Calu3 (cell line): ENCODE measurements at regions not wholly inside any gene's neighbourhood (a gene's known extent, or its start where the extent isn't known, plus 50 kb on each side); places are given as distances from the start of the nearest gene placed in this dataset.
"Not testable (repeated sequence)": the region's sequence is repeated elsewhere in the genome, so short reads cannot be mapped to it uniquely, and the experiment has no call there.

Experiments used
- BruUV-seq: library from RNA; stranded (reverse); fragments of 400-500 nt; replicated peaks from 2 replicates; lab custom pipeline; 2021; lab: Mats Ljungman, UMichigan
- CTCF ChIA-PET: fragments of 300-600 bp; sonication (Branson Sonifier 250); formaldehyde crosslinking; loops from one replicate; lab custom pipeline; 2022; ENCODE audit warnings: antibody characterized with exemption; lab: Charles Lee
- DNase-seq: peaks from one replicate; pipeline ENCODE4 v3.0.0; 2022
- H3K27ac Mint-ChIP-seq: one replicate; pipeline ENCODE4 v1.8.0; 2022; ENCODE audit warnings: mixed read lengths; ENCODE audit not compliant: unreplicated experiment
- H3K27me3 Mint-ChIP-seq: one replicate; pipeline ENCODE4 v1.8.0; 2022; ENCODE audit warnings: mixed read lengths; ENCODE audit not compliant: unreplicated experiment
- H3K36me3 Mint-ChIP-seq: one replicate; pipeline ENCODE4 v1.8.0; 2022; ENCODE audit warnings: mild to moderate bottlenecking, moderate library complexity, mixed read lengths; ENCODE audit not compliant: insufficient read depth, unreplicated experiment
- H3K4me1 Mint-ChIP-seq: one replicate; pipeline ENCODE4 v1.8.0; 2022; ENCODE audit warnings: mild to moderate bottlenecking, low read depth, mixed read lengths; ENCODE audit not compliant: unreplicated experiment
- H3K4me3 Mint-ChIP-seq: one replicate; pipeline ENCODE4 v1.8.0; 2022; ENCODE audit warnings: mild to moderate bottlenecking, low read depth, moderate library complexity, mixed read lengths; ENCODE audit not compliant: unreplicated experiment
- H3K9me3 Mint-ChIP-seq: one replicate; pipeline ENCODE4 v1.8.0; 2022; ENCODE audit warnings: low read depth, mixed read lengths; ENCODE audit not compliant: unreplicated experiment
- CTCF ChIP-seq: fragments of 200-600 bp; IDR thresholded peaks from one replicate; pipeline ENCODE4 v1.8.0; 2022; ENCODE audit warnings: antibody characterized with exemption; ENCODE audit not compliant: unreplicated experiment
- intact Hi-C: fragments of 100-400 bp; cut with micrococcal nuclease; formaldehyde crosslinking; loops from one replicate; pipeline ENCODE4 v1.10.0; 2022; ENCODE audit not compliant: unreplicated experiment

- H3K9me3 Mint-ChIP-seq = peaks cover 6% of the 10 kb centered on the region
These were observed 265.1 kb upstream of the DAB2 start for GRCh38 chr5:39689919-39690318.

DNA sequence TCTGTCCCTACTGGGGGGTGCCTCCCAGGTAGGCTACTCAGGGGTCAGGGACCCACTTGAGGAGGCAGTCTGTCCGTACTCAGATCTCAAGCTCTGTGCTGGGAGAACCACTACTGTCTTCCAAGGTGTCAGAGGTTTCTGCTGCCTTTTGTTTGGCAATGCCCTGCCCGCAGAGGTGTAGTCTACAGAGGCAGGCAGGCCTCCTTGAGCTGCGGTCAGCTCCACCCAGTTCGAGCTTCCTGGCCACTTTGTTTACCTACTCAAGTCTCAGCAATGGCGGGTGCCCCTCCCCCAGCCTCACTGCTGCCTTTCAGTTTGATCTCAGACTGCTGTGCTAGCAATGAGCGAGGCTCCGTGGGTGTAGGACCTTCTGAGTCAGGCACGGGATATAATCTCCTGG, 263.1 kb upstream of the DAB2 start:
- H3K9me3 Mint-ChIP-seq, H3K36me3 Mint-ChIP-seq, H3K27ac Mint-ChIP-seq, intact Hi-C loops, H3K4me3 Mint-ChIP-seq, H3K27me3 Mint-ChIP-seq, DNase-seq, CTCF ChIA-PET, BruUV-seq, H3K4me1 Mint-ChIP-seq: not testable (repeated sequence)

More at GRCh38 chr5:39689919-39690318, 265.1 kb upstream of the DAB2 start:
- CTCF ChIA-PET = interaction anchor here (1.0 kb wide), 1 partner anchor 40 kb away, joined by 5 read pairs; no protein-coding TSS in a partner anchor
- Mint-ChIP-seq H3K27ac (no peak overlapping the region), H3K36me3 (no peaks in the 10 kb centered on the region), H3K27me3 (no peaks in the 10 kb centered on the region), H3K4me1 (no peaks in the 10 kb centered on the region), H3K4me3 (no peak overlapping the region)
- intact Hi-C loops = no loop called here
- TF ChIP-seq CTCF = no peak
- BruUV-seq = no TSS peak
- DNase-seq = no peak

- intact Hi-C loops = no loop called here
- Mint-ChIP-seq H3K4me1 (peaks cover 7% of the 10 kb centered on the region), H3K27ac (no peak overlapping the region), H3K36me3 (no peaks in the 10 kb centered on the region), H3K27me3 (no peaks in the 10 kb centered on the region), H3K9me3 (peaks cover 4% of the 10 kb centered on the region), H3K4me3 (no peak overlapping the region)
- no peak for TF ChIP-seq CTCF
- BruUV-seq = no TSS peak
- CTCF ChIA-PET = interaction anchor here (0.6 kb wide), 1 partner anchor 326 kb away, joined by 3 read pairs; no protein-coding TSS in a partner anchor
- DNase-seq = no peak
These were observed 255.4 kb upstream of the DAB2 start for GRCh38 chr5:39680213-39680612.

DNA sequence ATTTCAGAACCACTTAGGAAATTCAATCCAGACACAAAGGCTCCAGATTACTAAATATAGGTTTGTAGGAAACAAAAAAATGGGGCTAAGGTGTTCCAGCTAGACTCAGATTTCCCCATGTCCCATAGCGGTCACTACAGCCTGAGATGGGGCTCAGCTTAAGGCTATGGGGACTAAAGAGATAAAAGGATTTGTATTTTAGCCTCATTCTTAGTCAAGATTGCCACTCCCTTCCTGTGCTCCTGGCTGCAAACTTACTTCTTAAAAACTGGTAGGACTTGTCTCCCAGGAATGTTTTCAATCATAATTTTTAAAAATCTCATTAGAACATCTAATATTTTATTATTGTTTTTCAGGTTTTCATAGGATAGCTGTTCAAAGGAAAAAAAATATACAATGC, 253.8 kb upstream of the DAB2 start:
- Mint-ChIP-seq H3K27me3 (no peaks in the 10 kb centered on the region), H3K9me3 (peaks cover 4% of the 10 kb centered on the region), H3K4me3 (no peak overlapping the region), H3K36me3 (no peaks in the 10 kb centered on the region), H3K27ac (no peak overlapping the region), H3K4me1 (peaks cover 7% of the 10 kb centered on the region)
- intact Hi-C loops = no loop called here
- no TSS peak for BruUV-seq
- CTCF ChIA-PET = no interaction called here
- DNase-seq = no peak
- no peak for TF ChIP-seq CTCF

DNA sequence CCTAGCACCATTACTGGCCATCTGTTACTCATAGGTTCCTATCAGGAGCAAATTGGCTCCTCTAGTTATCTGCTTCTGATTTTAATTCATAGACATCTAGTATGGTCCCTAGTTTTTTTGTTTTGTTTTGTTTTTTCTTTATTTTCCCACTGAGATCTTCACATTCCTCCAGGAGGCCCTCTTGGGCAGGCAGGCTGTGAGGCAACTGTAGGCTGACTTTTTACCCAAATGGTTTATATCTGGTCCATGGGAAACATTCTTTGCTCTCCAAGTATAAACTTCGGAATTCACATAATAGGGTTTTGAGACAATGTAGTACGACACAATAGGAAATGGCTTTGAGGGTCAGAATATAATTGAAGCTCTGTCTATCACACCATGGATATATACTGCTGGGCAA, 250.9 kb upstream of the DAB2 start:
- intact Hi-C loops = no loop called here
- no peak for DNase-seq
- Mint-ChIP-seq H3K27me3 (no peaks in the 10 kb centered on the region), H3K9me3 (peaks cover 2% of the 10 kb centered on the region), H3K4me1 (peaks cover 11% of the 10 kb centered on the region), H3K36me3 (no peaks in the 10 kb centered on the region), H3K4me3 (no peak overlapping the region), H3K27ac (no peak overlapping the region)
- BruUV-seq = no TSS peak
- TF ChIP-seq CTCF = no peak
- CTCF ChIA-PET = no interaction called here
